HG02623 (cell line): ENCODE measurements at regions not wholly inside any gene's neighbourhood (a gene's known extent, or its start where the extent isn't known, plus 50 kb on each side); places are given as distances from the start of the nearest gene placed in this dataset.
"Not testable (repeated sequence)": the region's sequence is repeated elsewhere in the genome, so short reads cannot be mapped to it uniquely, and the experiment has no call there.

Experiments
- ATAC-seq: cut with Tn5 transposase; IDR thresholded peaks from one replicate; pipeline ENCODE4 v1.9.1; 2021; ENCODE audit warnings: moderate library complexity; ENCODE audit not compliant: unreplicated experiment

DNA sequence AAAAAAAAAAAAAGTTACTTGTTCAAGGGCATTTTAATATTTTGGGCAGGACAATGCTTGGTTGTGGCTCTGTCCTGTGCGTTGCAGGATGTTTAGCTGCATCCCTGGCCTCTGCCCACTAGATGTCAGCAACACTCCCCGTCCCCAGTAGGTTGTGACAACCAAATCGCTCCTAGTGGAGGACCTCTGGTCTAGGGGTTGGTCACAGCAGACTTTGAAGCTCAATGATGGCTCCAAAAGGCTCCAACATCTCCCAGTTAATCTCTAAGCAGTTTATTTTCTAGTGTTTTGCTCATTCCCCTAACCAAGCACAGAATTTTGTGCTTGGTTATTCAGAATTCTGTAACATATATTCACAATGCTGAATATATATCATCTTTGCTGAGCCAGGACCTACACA lies 67.0 kb downstream of the CHRNA1 start:
- ATAC-seq = peak; percentile 93

DNA sequence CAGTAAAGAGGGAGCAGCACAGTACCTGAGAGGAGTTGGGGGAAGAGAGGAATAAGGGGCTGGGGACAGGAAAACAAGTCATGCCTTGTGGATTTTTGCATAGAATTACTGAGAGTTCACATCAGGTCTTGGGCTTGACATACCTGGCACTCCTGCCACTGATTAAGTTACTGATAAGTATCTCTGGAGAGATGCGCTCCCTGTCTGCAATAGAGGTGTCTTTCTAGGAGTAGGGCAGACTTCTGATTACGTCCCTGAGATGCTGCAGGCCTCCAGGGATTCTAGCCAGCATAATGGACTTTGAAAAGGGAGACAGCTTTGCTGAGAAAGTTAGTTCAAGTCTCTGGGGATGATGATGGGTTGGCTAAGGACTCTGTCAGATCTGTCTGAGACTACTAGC lies 69.4 kb downstream of the CHRNA1 start:
- ATAC-seq = no peak

GRCh38 chr2:174694196-174694878 lies 69.9 kb downstream of the CHRNA1 start:
- ATAC-seq = no peak

GRCh38 chr2:174693344-174693743 lies 70.9 kb downstream of the CHRNA1 start:
- ATAC-seq = no peak

GRCh38 chr2:174692256-174692919 lies 71.9 kb downstream of the CHRNA1 start:
- ATAC-seq = no peak

DNA sequence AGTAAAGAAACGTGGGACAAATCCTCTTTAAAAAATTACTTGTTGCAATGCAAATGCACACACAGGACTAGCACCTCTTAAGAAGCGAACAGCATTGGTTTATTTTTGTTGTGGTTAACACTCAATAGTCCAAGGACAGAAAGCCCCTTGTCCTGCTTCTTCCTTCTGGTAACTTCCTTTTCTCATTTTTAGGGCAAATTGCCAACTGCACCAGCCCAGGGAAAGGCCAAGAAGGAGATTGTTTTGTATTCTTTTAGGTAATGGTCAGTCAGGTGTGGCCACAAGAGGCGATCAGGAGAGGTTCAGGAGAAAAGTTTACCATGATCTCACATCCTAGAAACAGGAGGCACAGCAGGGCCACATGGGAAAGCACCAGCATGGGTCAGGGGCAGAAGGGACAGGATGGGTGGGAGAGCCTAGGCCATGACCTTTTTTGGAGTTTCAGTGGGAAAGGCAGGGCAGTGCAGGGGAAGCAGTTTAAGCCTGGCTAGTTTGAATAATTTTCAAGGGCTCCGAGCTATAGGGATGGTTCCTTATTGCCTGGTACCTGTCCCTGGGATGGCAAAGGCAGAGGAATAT lies 73.0 kb downstream of the CHRNA1 start:
- ATAC-seq = no peak

- ATAC-seq = no peak
These were observed 74.2 kb downstream of the CHRNA1 start for GRCh38 chr2:174690026-174690425.

GRCh38 chr2:174688079-174688478 lies 76.2 kb downstream of the CHRNA1 start:
- no peak for ATAC-seq

- ATAC-seq = no peak
These were observed 77.8 kb downstream of the CHRNA1 start for GRCh38 chr2:174686430-174686829.

DNA sequence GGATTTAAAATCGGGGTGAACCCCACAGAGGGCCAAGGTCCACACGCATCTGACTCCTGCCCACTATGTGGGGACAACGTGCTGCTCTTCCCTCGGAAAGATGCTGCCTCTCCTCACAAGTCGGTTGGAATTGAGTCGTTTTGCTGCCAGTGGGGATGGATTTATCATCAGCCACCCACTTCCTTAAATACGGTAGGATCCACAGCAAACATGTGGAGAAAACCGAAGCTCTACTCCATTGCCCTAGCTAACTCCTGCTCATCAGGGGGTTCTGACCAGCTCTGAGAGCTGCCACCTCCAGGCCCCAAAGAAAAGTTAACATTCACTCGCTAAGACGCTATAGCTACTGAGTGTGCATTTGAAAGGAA lies 80.9 kb downstream of the CHRNA1 start:
- no peak for ATAC-seq

- ATAC-seq = peak; percentile 46
These were observed 81.5 kb downstream of the CHRNA1 start for GRCh38 chr2:174682578-174683391.

DNA sequence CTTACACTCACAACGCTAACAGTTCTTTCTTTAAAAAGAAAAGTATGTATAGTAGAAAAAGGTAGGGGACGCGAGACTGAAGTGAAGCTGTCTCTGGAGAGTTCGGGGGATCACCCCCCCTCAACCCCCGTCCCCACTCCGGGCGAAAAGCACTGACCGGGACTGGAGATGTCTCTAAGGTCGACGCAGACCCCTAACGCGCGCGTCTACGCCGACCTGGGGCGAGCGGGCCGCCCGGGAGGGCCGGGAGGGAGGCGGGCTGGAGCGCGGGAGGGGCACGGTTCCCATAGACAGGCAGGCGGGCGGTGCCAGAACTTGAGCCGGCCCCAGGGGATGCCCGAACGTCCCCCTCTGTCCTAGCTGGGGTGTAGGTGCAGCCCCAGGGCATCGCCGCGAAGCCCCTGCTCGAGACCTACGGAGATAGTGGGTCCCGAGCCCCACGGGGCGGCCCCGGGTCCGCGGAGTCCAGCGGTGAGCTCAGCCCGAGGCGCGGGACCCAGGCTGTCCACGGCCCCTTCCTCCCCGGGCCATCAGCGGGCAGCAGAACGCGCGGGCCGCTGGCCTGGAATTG lies 82.2 kb downstream of the CHRNA1 start:
- ATAC-seq = peak; percentile 36

- ATAC-seq = no peak
These were observed 82.9 kb downstream of the CHRNA1 start for GRCh38 chr2:174681099-174682006.

- ATAC-seq = no peak
These were observed 82.6 kb upstream of the WIPF1 start for GRCh38 chr2:174680221-174680620.

DNA sequence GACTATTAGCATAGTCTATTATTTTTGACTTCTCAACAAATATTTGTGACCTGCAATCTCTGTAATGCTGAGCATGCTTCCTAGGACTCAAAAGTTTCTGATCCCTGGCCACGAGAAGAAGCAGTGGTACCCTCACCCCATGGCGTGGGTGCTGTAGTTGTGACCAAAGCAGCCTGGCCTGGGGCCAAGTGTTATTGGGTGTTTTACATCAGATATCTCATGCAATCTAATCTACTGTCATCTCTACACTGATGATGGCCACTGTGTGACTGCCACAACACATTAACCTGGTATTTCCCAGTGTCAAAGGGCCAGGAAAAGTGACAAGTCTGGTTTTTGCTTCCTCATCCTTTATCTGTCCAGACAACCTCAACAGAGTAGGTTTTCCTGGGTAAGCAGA lies 80.8 kb upstream of the WIPF1 start:
- ATAC-seq = no peak

GRCh38 chr2:174675615-174676014 lies 78.0 kb upstream of the WIPF1 start:
- no peak for ATAC-seq

DNA sequence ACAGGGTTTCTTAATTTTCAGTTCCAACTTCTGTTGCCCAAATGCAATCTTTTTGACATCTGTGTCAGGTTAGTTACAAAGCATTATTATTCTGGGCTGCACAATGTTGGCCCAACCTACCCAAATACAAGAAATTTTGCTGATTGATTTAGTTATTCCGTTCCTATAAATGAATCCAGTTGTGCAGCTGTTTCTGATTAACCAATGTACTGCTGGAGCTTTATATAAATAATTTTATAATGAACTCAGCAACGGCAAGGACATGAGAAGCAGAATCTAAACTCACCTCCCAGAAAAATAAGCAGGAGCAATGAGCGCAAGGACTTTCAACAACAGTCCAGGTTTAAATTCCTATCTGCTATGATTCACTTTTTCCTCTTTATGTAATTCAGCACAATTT lies 76.3 kb upstream of the WIPF1 start:
- ATAC-seq = no peak

DNA sequence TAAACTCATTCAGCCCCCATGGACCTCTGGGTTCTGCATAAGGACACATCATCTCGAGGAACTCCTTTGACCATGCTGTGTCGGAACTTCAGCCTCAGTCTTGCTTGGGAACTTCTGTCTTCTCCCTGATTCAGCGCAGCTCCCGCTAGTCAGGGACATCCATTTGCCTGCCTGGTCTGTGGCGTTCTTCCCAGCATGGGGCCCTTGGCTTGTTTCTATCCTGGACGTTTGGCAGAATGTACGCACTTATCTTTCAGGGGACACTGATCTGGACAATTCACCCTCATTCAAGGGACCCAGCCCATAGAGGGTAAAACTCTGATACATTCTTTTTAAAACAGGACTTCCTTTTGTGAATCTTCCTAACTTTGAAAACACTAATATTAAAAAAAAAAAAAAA lies 75.8 kb upstream of the WIPF1 start:
- no peak for ATAC-seq

- not testable (repeated sequence) for ATAC-seq
These were observed 73.9 kb upstream of the WIPF1 start for GRCh38 chr2:174671532-174671931.

- no peak for ATAC-seq
These were observed 72.8 kb upstream of the WIPF1 start for GRCh38 chr2:174670446-174670845.
